NOMO-1 treated with dmso at 0.1 percent for 144 hours (cell line): ENCODE measurements at regions not wholly inside any gene's neighbourhood (a gene's known extent, or its start where the extent isn't known, plus 50 kb on each side); places are given as distances from the start of the nearest gene placed in this dataset.
A peak's percentile ranks its signal among the peaks of the same experiment; 100 is the strongest.
"Not testable (repeated sequence)": the region's sequence is repeated elsewhere in the genome, so short reads cannot be mapped to it uniquely, and the experiment has no call there.

Source experiments
- DNase-seq: peaks from one replicate; lab custom pipeline; 2025; ENCODE audit not compliant: unreplicated experiment; lab: John Stamatoyannopoulos, UW

DNA sequence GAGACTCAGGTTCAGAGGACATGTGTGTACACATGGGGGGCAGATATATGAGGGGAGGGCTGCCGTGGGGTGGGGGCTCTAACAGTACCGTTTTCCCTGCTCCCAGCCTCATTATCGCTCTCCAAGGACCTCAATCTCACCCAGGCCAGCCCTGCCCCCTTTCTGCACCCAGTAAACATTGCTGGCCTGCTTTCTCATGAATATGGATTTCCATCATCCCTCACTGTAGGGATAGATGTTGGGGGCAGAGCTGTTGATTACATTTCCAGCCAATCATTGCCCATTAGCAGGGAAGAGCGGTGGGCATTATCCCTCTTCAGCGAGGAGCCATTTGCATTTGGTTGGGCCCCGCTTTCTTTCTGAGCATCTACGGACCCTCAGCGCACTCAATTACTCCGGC is 273.8 kb downstream of the RPS6KC1 start:
- no peak for DNase-seq

DNA sequence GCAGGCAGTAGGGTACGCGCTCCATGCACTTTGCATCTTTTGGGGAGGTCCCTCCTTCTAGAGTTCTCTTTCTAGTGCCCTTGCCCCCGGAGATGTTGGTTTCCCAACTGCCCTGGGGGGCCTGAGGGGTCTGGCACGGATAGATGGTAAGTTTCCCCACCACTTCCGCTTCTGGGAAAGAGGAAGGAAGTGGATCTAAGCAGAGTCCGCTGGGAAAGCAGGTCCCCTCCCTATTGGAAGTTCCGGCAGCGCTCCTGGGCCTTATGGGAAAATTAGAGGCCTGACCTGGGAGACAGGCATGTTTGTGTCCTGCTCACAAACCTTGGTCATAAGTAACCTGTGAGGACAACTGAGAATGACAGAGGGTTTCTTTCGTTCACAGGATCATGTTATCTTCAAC is 274.4 kb downstream of the RPS6KC1 start:
- no peak for DNase-seq

DNA sequence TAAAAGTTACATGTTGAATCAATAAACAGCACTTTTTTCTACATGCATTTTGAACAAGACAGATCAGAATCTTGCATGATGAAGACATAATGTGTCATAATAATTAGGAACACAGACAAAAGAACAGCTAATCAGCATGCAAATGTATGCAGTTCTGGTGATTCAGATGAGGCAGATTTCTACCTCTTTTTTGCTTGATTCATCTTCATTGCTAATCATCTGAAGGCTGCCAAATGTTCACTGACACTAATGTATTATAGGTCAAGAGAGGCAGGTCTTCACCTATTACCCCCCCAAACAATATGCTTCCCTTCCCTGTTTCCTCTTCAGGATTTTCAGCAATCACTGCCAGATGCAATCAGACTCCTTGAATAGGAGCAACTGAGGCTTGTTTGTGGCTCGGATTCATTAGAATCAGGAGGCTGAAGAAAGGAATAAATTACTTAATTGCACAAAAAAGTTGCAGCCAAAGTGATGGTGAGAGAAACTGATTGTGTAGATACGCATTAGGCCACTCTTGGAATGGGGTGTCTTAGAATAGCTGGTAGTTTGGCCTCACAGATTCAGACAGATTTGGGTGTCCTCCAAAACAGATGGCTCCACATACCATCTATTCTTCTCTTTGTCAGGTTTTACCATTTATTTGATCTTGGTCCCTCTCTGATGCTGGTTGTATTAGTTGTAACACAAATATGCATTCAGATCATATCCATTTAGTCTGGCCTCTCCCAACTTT is 275.4 kb downstream of the RPS6KC1 start:
- DNase-seq, result no peak

DNA sequence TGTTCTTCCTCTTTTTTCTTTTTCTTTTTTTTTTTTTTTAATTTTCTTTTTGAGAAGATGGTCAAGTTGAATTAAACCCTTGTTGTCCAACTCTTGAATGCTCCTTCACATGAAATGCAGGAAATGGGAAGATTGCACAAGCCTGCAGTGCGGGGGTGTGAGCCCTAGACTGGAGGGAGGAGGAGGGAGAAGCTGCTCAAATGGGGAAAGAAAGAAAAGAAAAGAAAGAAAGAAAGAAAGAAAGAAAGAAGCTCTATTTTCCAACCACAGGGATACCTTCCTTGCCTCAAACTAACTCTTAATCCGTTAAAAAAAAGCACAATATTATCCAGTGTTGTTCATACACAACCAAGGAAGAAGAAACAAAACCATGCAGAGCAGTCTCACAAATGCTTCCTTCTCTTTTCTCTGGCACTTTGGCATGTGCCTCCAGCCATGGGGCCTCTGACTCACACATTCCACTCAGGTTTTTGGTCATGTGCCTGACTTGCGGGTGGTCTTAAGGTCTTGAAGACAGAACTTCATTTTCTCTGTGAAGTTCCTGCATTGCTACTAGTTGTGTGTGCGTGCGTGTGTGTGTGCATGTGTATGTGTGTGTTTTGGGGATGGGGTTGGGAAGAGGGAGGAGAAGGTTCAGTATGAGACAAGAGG is 276.1 kb downstream of the RPS6KC1 start:
- peak; percentile 42 for DNase-seq

DNA sequence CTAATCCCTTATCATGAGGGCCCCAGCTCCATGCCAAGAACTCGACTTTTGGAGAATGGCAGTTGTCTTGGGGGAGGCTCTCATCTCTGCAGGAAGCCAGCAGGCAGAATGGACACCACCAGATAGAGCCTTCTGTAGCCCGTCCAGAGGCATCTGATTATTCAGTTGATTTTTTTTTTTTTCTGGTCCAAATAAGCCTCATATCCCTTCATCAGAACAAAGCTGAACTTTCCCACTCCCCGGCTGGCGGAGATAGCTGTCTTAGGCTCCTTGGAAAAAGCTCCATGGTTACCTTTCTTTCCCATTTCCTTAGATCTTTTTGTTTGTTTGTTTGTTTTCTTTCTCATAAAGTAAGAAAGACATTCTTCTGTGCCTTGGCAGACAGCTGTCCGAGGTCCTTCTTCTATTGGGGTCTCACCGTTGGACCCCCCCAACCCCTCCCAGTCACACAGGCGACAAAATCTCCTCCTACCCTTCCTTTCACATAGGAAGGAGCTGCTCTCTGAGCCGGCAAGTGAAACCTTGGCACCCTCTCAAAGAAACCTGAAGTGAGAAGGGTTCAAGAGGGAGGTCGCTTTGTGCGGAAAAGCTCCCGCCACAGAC is 278.5 kb downstream of the RPS6KC1 start:
- DNase-seq, result no peak

DNA sequence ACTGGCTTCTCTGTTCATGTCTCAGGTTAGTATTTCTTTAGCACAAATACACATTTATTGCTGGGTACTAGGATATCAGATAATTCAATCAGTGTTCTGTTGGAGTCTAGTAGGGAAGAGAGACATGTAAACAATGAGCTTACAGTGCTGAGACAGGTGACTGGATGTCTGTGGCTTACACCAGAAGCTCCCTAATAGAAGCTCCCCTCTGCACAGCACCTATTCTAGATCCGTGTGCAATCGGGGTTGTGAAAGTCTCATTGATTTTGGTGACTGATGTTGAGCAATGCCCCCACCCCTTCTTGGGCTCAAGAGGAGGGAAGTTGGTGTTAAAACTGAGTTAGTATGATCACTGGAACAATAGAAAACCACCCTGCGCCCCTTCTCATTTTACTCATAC is 279.2 kb downstream of the RPS6KC1 start:
- peak; percentile 56 for DNase-seq

DNA sequence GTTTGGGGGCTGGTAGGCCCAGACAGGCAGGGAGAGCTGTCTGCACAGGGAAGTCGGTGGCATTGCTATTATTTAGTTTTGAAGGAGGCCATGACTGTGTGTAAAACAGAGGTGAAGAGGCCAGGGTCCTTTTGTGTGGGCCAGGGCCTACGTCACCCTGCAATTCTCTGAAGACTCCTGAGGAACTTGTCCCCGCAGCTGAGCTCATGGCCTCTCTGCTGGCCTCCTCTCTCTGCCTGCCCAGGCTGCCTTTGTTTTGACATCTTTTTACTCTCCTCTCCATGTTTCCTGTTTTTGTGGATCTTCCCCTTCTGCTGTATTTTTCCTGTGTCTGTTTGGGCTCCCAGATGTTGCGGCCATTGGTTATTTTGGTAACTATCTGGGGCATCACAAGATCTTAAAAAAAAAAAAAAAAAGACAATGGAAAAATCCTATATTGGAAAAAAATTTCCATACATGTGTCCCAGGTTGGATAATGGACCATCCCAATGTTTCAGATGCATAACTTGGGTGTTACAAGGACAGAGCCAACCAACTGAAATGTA is 280.7 kb downstream of the RPS6KC1 start:
- no peak for DNase-seq

DNA sequence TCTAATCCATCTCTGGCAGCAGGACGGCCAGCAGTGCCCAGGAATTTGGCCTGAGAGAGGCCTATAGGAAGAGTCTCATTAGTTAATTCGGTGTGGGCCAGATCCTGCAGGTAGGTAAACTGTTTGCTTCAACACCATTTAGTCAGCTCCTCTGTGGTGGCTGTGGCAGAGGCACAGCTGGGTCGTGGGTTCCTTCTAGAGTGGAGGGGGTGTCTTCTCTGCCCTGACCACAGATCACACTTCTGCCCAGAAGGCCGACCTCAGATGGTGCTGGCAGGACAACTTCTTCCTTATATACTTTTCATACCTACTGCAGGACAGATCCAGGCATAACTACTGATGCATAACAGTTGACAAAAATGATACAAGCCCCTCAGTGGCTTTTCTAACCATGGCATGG is 281.4 kb downstream of the RPS6KC1 start:
- no peak for DNase-seq

DNA sequence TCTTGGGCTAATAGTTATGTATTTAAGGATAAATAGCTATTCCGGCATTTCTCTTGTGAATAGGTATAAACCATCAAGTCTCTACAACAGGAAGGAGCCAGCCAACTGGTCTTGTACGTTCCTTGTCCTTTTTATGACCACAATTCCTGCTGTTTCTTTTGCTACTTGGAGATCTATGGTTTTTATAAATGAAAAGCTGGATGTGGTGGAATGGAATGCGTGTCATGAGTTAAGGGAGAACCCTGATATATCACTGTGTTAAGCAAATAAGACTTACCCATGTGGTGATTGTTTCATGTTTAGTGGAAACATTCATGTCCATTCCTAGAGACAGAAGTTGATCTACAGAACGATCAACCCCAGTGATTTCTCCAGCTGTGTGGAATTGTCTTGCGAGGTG is 282.1 kb downstream of the RPS6KC1 start:
- DNase-seq, result no peak

DNA sequence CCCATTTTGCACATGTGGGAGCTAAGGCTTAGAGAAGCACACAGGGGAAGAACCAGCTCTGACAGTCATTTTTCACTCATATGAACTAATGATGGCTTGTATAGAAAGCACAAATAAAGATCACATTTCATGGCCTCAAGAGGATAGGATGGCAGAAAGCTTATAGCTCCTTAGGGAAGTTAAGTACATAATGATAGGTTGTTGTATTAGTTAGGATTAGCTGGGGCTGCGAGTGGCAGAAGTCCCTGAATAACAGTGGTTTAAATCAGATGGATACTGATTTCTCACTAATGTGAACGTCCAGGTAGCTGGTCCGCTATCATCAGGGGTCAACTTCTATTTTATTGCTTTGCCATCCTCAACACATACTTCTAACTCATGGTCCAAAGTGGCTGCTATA is 284.0 kb downstream of the RPS6KC1 start:
- DNase-seq, result no peak

DNA sequence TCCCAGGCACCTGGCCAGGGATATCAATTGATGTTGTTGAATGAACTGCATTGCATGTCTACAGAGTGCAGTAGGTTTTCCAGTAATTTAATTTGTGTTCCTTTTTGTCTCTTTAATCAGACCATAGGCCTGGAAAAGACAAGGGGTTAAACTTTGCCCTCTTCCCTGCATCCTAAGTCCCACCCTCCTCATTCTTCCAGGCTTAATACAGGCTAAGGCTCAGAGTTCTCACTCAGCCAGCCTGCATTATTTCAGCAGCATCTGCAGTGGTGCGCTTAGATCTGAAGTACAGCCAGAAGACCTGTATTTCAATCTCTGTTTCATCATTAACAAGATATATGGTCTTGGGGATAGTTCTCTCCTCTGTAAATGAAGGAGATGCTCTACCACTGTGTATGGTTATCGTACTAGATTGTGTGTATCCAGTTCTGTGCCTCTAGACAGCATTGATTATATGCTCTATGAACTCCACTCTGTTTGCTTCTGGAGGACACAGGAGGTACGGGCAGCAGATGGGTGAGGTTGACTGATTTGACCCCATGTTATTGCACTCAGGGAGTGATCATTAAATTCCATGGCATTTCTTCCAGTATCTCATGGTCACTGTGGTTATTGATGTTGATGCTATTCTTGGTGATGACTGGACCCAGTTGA is 286.1 kb downstream of the RPS6KC1 start:
- no peak for DNase-seq

DNA sequence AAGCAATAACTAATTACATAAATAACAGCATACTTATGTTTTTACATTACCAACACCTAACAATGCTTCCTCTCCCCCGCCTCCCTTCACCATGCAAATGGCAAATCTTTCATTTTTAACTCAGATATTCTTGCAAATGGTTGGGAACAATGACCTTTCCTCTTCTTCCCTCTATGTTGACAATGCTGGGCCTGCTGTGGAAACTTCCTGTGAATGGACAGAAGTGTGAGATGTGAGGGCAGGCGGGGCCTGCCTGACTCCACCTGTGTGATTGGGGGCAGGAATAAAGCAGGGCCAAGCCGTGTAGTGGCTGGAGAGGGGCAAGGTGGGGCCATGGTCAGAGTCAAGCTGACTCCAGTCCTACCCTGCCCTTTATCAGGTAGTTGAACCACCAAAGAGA is 289.6 kb downstream of the RPS6KC1 start:
- no peak for DNase-seq

DNA sequence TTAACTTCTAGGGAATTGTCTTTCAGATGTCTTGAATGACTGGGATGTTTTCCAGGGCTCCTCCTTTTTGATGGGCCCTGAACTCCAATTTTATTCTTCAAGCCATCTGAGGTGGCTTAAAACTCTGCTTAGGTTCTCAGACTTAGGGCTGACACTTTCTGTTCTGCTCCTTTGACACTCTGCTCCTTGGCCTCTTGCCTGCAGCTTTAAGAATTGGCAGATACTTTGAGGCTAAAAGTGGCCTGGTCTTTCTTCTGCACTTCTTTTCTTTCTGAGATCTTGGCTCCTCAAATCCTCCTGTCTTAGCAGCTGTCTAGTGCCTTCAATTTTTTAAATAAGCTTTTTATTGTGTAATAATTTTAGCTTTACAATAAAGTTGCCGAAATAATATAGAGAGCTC is 294.6 kb downstream of the RPS6KC1 start:
- no peak for DNase-seq

DNA sequence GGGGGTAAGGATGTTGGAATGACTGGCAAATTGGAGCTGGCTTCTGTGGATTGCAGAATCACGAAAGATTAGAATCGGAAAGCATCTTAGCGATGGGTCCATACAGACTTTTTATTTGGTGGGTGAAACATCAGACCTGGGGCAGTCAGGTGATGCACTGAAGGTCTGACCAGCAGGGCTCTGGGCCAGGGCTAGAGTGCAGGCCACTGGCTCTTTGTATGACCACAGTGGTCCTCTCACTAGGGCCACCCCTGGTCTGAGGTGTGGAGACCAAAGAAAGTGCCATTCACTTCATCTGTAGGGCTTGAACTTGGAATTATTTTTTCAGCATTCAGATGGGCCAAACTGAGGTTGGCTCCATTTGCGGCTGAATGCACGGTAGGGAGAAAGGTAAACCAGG is 306.4 kb downstream of the RPS6KC1 start:
- no peak for DNase-seq

DNA sequence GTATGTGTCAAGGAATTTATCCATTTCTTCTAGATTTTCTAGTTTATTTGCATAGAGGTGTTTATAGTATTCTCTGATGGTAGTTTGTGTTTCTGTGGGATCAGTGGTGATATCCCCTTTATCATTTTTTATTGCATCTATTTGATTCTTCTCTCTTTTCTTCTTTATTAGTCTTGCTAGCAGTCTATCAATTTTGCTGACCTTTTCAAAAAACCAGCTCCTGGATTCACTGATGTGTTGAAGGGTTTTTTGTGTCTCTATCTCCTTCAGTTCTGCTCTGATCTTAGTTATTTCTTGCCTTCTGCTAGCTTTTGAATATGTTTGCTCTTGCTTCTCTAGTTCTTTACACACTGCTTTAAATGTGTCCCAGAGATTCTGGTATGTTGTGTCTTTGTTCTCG is 307.3 kb downstream of the RPS6KC1 start:
- DNase-seq, result not testable (repeated sequence)

DNA sequence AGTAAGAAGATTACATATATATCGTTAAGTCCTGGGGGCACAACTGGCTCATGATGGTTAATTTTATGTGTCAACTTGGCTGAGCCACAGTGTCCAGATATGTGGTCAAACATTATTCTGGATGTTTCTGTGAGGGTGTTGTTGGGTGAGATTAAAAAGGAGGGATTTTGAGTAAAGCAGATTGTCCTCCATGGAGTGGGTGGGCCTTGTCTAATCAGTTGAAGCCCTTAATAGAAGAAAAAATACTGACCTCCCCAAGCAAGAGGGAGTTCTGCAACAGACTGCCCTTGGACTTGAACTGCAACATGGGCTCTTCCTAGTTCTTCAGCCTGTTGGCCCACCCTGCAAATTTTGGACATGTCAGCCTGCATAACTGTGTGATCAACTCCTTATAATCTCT is 311.6 kb downstream of the RPS6KC1 start:
- DNase-seq, result no peak

DNA sequence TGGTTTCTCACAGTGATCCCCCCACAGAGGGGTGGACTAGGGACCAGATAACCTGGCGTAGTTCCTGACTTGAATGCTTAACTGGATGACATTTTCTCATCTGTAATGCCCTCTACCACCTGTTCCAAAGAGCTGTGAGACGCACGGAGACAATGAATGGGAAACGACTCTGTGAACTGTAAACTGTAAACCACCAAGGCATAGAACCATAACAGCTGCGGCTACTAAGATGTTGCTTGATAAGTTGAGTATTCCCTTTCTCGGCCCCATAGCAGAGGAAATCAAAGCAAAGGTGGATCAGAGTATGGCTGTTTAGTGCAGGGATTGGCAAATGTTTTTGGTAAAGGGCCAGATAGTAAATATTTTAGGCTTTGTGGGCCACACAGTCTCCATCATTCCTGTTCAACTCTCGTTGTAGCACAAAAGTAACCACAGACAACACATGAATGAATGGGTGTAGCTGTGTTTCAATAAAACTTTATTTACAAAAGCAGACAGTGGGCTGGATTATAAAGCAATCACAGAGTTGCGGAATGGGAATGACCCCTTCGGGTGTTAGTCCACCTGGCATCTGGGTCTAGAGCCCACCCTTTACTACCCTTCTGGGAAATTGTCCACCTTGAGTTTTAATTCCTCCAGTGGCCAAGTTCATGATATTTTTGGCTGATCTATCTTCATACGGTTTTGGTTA is 315.2 kb downstream of the RPS6KC1 start:
- DNase-seq, result no peak

DNA sequence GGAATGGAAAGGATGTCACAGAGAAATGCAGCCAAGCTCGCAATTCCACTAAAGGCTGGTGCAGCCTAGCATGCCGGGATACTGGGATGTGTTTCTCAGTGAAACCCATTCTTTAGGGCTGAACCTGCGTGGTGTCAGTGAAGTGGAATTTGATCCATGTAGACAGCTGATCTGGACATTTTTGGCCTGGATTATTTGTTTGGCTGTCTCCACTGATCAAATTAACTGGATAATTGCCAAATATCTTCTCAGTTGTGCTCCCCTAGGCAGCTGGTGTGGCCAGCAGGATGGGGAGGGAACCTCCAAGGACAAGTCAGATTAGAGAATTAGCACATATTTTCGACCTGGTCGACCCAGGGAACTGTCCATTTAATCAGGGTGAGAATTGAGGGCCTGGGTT is 318.4 kb downstream of the RPS6KC1 start:
- no peak for DNase-seq

DNA sequence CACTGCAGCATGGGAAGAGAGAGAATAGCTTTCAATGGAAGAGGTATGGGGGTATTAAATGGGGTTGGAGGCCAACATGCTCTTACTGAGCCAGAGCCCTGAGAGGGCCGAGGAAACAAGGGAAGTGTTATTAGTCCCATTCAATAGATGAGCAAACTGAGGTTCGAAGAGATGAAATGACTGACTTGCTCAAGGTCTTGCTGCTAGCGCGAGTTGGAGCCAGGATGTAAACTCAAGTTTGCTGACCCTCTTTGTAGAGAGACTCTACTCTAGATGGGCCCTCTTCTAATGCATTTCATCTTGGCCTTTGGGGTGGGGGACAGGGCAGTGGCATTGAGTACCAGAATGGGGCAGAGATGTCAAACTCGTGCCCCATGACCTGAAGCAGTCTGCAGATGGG is 319.5 kb downstream of the RPS6KC1 start:
- DNase-seq, result no peak

DNA sequence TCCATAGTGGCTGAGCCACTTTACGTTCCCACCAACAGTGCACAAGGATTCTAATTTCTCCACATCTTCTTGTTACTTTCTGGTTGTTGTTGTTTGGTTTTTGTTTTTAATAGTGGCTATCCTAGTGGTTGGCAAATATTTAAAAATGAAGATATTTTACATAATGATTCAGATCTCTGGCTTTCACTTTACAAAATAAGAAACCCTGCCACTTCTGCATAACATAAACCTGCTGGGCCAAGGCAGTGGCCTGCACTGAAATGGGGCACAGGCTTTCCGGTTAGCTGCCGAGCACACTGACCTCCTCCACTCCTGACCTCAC is 320.4 kb downstream of the RPS6KC1 start:
- DNase-seq, result no peak

DNA sequence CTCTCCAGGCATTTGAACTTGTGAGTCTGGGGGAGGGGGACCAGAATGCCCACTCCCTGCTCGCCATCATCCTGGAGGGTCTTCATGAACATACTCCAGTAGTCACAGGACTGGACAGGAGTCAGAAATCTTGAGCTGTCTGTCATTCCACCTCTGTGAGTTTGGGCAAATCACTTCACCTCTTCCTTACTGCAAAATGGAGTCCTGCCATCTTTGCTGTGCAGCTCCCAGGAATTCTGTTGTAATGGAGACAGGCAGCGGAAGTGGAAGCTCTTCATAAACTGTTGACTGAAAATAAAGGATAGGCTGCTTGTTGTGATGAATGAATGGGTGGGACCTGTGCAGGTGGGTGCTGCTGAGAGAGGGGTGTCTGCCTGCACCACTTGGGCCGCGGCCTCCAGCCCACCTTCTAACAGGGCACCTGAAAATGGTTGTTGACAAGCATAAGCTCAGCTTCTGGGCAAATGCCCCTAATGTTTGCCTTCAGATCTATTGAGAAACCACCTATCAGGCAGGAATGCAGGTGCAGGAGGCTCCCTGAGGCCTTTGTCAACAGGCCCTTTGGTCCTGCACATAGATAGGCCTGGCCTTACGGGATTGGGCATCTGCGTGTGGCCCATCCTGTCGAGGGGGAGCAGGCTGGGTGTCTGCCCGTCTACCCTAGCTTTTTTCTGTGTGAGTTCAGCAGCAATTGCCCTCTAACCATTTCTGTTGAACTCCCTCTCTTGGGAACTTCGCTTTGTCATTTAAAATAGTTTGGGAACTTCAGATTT is 321.0 kb downstream of the RPS6KC1 start:
- no peak for DNase-seq
